ENCODE measurements at regions not wholly inside any gene's neighbourhood (a gene's known extent, or its start where the extent isn't known, plus 50 kb on each side); places are given as distances from the start of the nearest gene placed in this dataset.

DNA sequence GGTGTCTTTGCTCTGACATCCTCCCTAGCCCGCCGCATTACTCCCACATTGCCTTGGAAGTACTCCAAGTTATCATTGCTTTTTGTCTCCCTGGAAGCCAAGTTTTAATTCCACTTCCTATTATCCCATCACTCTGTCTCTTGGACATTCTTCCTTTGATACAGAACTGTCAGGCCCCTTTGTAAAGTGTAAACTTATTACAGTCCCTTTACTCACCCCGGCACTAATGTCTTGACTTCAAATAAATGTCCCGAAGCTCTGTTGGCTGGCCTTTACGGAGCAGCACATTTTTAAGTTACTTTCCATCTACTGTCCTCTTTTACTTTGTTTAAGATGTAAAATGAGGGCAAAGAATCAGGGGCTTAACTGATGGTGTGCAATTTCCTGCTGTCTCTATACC lies 223.5 kb upstream of the IGFBP7 start (continued):
- TF ChIP-seq, protein P1, sequence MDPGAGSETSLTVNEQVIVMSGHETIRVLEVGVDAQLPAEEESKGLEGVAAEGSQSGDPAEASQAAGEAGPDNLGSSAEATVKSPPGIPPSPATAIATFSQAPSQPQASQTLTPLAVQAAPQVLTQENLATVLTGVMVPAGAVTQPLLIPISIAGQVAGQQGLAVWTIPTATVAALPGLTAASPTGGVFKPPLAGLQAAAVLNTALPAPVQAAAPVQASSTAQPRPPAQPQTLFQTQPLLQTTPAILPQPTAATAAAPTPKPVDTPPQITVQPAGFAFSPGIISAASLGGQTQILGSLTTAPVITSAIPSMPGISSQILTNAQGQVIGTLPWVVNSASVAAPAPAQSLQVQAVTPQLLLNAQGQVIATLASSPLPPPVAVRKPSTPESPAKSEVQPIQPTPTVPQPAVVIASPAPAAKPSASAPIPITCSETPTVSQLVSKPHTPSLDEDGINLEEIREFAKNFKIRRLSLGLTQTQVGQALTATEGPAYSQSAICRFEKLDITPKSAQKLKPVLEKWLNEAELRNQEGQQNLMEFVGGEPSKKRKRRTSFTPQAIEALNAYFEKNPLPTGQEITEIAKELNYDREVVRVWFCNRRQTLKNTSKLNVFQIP (CRISPR knock-in tag; IDR thresholded peaks at IDR 0.05; ENCODE audit: borderline replicate concordance, low read depth) = no peak
- no peak for TF ChIP-seq ARNTL (CRISPR knock-in tag; IDR thresholded peaks at IDR 0.05; ENCODE audit: borderline replicate concordance, low read depth)
- TF ChIP-seq BACH2 (CRISPR knock-in tag; IDR thresholded peaks at IDR 0.05; ENCODE audit: borderline replicate concordance) = no peak
- no peak for TF ChIP-seq ESRRG (CRISPR knock-in tag; IDR thresholded peaks at IDR 0.05)
- TF ChIP-seq PPARA (CRISPR knock-in tag; IDR thresholded peaks at IDR 0.05; ENCODE audit: borderline replicate concordance) = no peak
- no peak for TF ChIP-seq GLIS3 (CRISPR knock-in tag; IDR thresholded peaks at IDR 0.05)
- no peak for TF ChIP-seq ZNF70 (CRISPR knock-in tag; IDR thresholded peaks at IDR 0.05)
- no peak for TF ChIP-seq CSDC2 (CRISPR knock-in tag; IDR thresholded peaks at IDR 0.05)
- TF ChIP-seq, protein P2, sequence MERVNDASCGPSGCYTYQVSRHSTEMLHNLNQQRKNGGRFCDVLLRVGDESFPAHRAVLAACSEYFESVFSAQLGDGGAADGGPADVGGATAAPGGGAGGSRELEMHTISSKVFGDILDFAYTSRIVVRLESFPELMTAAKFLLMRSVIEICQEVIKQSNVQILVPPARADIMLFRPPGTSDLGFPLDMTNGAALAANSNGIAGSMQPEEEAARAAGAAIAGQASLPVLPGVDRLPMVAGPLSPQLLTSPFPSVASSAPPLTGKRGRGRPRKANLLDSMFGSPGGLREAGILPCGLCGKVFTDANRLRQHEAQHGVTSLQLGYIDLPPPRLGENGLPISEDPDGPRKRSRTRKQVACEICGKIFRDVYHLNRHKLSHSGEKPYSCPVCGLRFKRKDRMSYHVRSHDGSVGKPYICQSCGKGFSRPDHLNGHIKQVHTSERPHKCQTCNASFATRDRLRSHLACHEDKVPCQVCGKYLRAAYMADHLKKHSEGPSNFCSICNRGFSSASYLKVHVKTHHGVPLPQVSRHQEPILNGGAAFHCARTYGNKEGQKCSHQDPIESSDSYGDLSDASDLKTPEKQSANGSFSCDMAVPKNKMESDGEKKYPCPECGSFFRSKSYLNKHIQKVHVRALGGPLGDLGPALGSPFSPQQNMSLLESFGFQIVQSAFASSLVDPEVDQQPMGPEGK (CRISPR knock-in tag; IDR thresholded peaks at IDR 0.05; ENCODE audit: borderline replicate concordance) = no peak
- TF ChIP-seq TOX (CRISPR knock-in tag; IDR thresholded peaks at IDR 0.05; ENCODE audit: borderline replicate concordance) = no peak
- no peak for TF ChIP-seq ZFP30 (CRISPR knock-in tag; IDR thresholded peaks at IDR 0.05)

DNA sequence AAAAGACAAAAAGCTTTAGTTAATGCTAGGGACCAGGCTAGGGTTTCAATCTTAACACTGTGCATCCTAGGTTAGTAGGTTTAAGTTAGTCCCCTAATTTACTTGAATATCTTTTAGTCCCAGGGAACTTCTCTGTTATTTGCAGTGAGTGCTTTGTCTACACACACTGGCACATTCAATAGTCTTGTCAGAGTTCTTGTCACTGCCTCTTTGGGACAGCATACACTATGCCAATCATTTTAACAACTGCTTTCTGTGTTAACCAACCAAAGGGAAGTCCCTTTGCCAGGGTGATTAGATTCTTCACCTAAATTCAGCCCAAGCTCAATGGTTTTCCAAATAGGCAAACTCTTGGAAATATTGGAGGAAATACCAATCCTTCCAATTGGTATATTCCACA lies 221.8 kb upstream of the IGFBP7 start:
- ATAC-seq = no peak
- TF ChIP-seq GLIS3 (CRISPR knock-in tag; IDR thresholded peaks at IDR 0.05) = no peak
- no peak for TF ChIP-seq ESRRG (CRISPR knock-in tag; IDR thresholded peaks at IDR 0.05)
- TF ChIP-seq ZNF565 (CRISPR knock-in tag; conservative IDR thresholded peaks at IDR 0.05; ENCODE audit: low read depth) = no peak
- no peak for TF ChIP-seq CSDC2 (CRISPR knock-in tag; IDR thresholded peaks at IDR 0.05)
- TF ChIP-seq, protein P2 (CRISPR knock-in tag; IDR thresholded peaks at IDR 0.05; ENCODE audit: borderline replicate concordance) = no peak
- TF ChIP-seq ZFP3 (CRISPR knock-in tag; IDR thresholded peaks at IDR 0.05) = no peak
- no peak for TF ChIP-seq ARNTL (CRISPR knock-in tag; IDR thresholded peaks at IDR 0.05; ENCODE audit: borderline replicate concordance, low read depth)
- TF ChIP-seq ZNF70 (CRISPR knock-in tag; IDR thresholded peaks at IDR 0.05) = no peak
- TF ChIP-seq ZFP30 (CRISPR knock-in tag; IDR thresholded peaks at IDR 0.05) = no peak
- TF ChIP-seq TOX (CRISPR knock-in tag; IDR thresholded peaks at IDR 0.05; ENCODE audit: borderline replicate concordance) = no peak
- TF ChIP-seq, protein P1 (CRISPR knock-in tag; IDR thresholded peaks at IDR 0.05; ENCODE audit: borderline replicate concordance, low read depth) = no peak
- TF ChIP-seq, protein P3, sequence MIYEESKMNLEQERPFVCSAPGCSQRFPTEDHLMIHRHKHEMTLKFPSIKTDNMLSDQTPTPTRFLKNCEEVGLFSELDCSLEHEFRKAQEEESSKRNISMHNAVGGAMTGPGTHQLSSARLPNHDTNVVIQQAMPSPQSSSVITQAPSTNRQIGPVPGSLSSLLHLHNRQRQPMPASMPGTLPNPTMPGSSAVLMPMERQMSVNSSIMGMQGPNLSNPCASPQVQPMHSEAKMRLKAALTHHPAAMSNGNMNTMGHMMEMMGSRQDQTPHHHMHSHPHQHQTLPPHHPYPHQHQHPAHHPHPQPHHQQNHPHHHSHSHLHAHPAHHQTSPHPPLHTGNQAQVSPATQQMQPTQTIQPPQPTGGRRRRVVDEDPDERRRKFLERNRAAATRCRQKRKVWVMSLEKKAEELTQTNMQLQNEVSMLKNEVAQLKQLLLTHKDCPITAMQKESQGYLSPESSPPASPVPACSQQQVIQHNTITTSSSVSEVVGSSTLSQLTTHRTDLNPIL (CRISPR knock-in tag; IDR thresholded peaks at IDR 0.05; ENCODE audit: low read depth) = no peak
- no peak for TF ChIP-seq ISL1 (CRISPR knock-in tag; IDR thresholded peaks at IDR 0.05)
- no peak for TF ChIP-seq RARB (CRISPR knock-in tag; IDR thresholded peaks at IDR 0.05)
- no peak for TF ChIP-seq TCF4 (CRISPR knock-in tag; IDR thresholded peaks at IDR 0.05; ENCODE audit: borderline replicate concordance)
- no peak for TF ChIP-seq ZNF8 (CRISPR knock-in tag; IDR thresholded peaks at IDR 0.05)

DNA sequence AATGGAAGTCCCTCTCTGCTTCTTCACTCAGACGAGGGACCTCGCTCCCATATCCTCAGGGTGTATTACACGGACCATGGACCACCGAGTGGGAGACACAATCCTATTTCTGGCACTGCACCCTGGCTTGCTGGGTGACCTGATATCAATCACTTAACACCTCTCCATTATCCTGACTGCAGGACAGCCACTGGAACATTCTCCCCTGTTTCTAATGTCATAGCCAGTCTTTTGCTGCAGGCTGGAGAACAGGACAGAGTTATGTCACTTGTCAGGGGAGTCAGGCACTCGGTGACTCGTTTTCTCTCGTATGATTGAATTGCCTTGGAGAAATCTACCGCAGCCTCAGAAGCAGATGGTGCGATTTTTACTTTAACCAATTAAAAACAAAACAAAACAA lies 219.1 kb upstream of the IGFBP7 start:
- no peak for ATAC-seq
- TF ChIP-seq OSR1 (CRISPR knock-in tag; IDR thresholded peaks at IDR 0.05) (no peak), ZNF565 (CRISPR knock-in tag; conservative IDR thresholded peaks at IDR 0.05; ENCODE audit: low read depth) (no peak), GLIS3 (CRISPR knock-in tag; IDR thresholded peaks at IDR 0.05) (no peak), CSDC2 (CRISPR knock-in tag; IDR thresholded peaks at IDR 0.05) (no peak), ARNTL (CRISPR knock-in tag; IDR thresholded peaks at IDR 0.05; ENCODE audit: borderline replicate concordance, low read depth) (no peak), TOX (CRISPR knock-in tag; IDR thresholded peaks at IDR 0.05; ENCODE audit: borderline replicate concordance) (no peak), ZNF70 (CRISPR knock-in tag; IDR thresholded peaks at IDR 0.05) (no peak), PPARA (CRISPR knock-in tag; IDR thresholded peaks at IDR 0.05; ENCODE audit: borderline replicate concordance) (no peak), ZC3H10 (CRISPR knock-in tag; IDR thresholded peaks at IDR 0.05) (no peak), TCF4 (CRISPR knock-in tag; IDR thresholded peaks at IDR 0.05; ENCODE audit: borderline replicate concordance) (no peak), ZFP30 (CRISPR knock-in tag; IDR thresholded peaks at IDR 0.05) (no peak), SNAI2 (CRISPR knock-in tag; IDR thresholded peaks at IDR 0.05) (no peak), ZNF8 (CRISPR knock-in tag; IDR thresholded peaks at IDR 0.05) (no peak), RARB (CRISPR knock-in tag; IDR thresholded peaks at IDR 0.05) (no peak), ISL1 (CRISPR knock-in tag; IDR thresholded peaks at IDR 0.05) (no peak)
- TF ChIP-seq, protein P1 (CRISPR knock-in tag; IDR thresholded peaks at IDR 0.05; ENCODE audit: borderline replicate concordance, low read depth) = no peak
- TF ChIP-seq, protein P2 (CRISPR knock-in tag; IDR thresholded peaks at IDR 0.05; ENCODE audit: borderline replicate concordance) = no peak
- TF ChIP-seq, protein P3 (CRISPR knock-in tag; IDR thresholded peaks at IDR 0.05; ENCODE audit: low read depth) = no peak

Data from SK-N-SH treated with all-trans-retinoic acid at 6 μM for 48 hours (cell line).